ENCODE measurements at regions not wholly inside any gene's neighbourhood (a gene's known extent, or its start where the extent isn't known, plus 50 kb on each side); places are given as distances from the start of the nearest gene placed in this dataset.

DNA sequence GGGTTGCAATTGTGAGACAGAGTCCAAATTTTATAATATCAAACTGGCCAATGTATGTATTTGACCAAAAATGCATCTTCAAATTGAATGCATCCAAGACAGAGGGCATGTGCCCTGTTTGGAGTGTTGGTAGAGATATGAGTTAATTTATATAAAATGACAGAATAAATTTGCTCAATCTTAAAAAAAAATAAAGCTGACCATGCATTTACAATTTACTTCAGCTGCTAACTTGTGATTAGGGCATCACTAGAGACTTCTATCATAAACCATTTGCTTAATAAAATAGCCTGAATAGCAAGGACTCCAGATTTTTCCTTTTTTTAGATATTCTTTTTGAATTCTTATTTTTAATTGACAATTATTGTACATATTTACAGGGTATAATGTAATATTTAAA lies 1345.8 kb downstream of the CDH11 start:
- no peak for TF ChIP-seq EP300 (IDR thresholded peaks at IDR 0.05)
- no peak for TF ChIP-seq POLR2AphosphoS5 (IDR thresholded peaks at IDR 0.05)
- TF ChIP-seq POLR2A (IDR thresholded peaks at IDR 0.05): no peak

All from stomach (tissue), 4 donors.